ENCODE measurements at regions not wholly inside any gene's neighbourhood (a gene's known extent, or its start where the extent isn't known, plus 50 kb on each side); places are given as distances from the start of the nearest gene placed in this dataset.

- no peak for TF ChIP-seq SMC3 (conservative IDR thresholded peaks at IDR 0.05; ENCODE audit: poor library complexity)
- TF ChIP-seq EP300 (conservative IDR thresholded peaks at IDR 0.05; ENCODE audit: poor library complexity, severe bottlenecking): no peak
- no peak for TF ChIP-seq POLR2AphosphoS5 (IDR thresholded peaks at IDR 0.05)
- TF ChIP-seq MXI1 (conservative IDR thresholded peaks at IDR 0.05; ENCODE audit: poor library complexity, severe bottlenecking): no peak
- TF ChIP-seq REST (IDR thresholded peaks at IDR 0.05; ENCODE audit: borderline replicate concordance): no peak
- no peak for TF ChIP-seq TAF1 (IDR thresholded peaks at IDR 0.05; ENCODE audit: low read depth)
- no peak for TF ChIP-seq CTCF (IDR thresholded peaks at IDR 0.05; ENCODE audit: poor library complexity, severe bottlenecking)
- TF ChIP-seq EZH2 (IDR thresholded peaks at IDR 0.05; ENCODE audit: borderline replicate concordance, insufficient read depth, low read length, poor library complexity, severe bottlenecking): no peak
- TF ChIP-seq RAD21 (conservative IDR thresholded peaks at IDR 0.05): no peak
- H3K9me2 ChIP-seq (ENCODE audit: insufficient read depth, low read length): no peaks in the 10 kb centered on the region
Measured at GRCh38 chr16:25544294-25544693, 147.5 kb upstream of the HS3ST4 start.

GRCh38 chr16:25542306-25542705 lies 149.5 kb upstream of the HS3ST4 start:
- H3K27ac ChIP-seq (ENCODE audit: low read length): no peak overlapping the region

More at GRCh38 chr16:25544294-25544693, 147.5 kb upstream of the HS3ST4 start:
- Histone ChIP-seq H3K4me3 (ENCODE audit: low read length) (no peak overlapping the region), H3K27ac (ENCODE audit: low read length) (no peak overlapping the region), H4K20me1 (ENCODE audit: insufficient read depth) (no peaks in the 10 kb centered on the region), H3K27me3 (ENCODE audit: insufficient read depth, low read depth, low read length) (no peaks in the 10 kb centered on the region), H3K9ac (ENCODE audit: low read length) (no peak overlapping the region), H3K36me3 (ENCODE audit: insufficient read depth, low read length) (no peaks in the 10 kb centered on the region), H2AFZ (ENCODE audit: low read depth, low read length) (no peak overlapping the region), H3K79me2 (replicated peaks; ENCODE audit: insufficient read depth, low read length) (no peaks in the 10 kb centered on the region), H3F3A (ENCODE audit: insufficient read depth, low read length, poor library complexity, severe bottlenecking) (no peaks in the 10 kb centered on the region), H3K4me2 (ENCODE audit: low read length) (no peak overlapping the region), H3K9me3 (ENCODE audit: low read length) (no peaks in the 10 kb centered on the region)

More at GRCh38 chr16:25542306-25542705, 149.5 kb upstream of the HS3ST4 start:
- H3K27me3 ChIP-seq (ENCODE audit: insufficient read depth, low read depth, low read length): no peaks in the 10 kb centered on the region
- TF ChIP-seq TAF1 (IDR thresholded peaks at IDR 0.05; ENCODE audit: low read depth) (no peak), REST (IDR thresholded peaks at IDR 0.05; ENCODE audit: borderline replicate concordance) (no peak), POLR2AphosphoS5 (IDR thresholded peaks at IDR 0.05) (no peak), MXI1 (conservative IDR thresholded peaks at IDR 0.05; ENCODE audit: poor library complexity, severe bottlenecking) (no peak), EZH2 (IDR thresholded peaks at IDR 0.05; ENCODE audit: borderline replicate concordance, insufficient read depth, low read length, poor library complexity, severe bottlenecking) (no peak), RAD21 (conservative IDR thresholded peaks at IDR 0.05) (no peak), EP300 (conservative IDR thresholded peaks at IDR 0.05; ENCODE audit: poor library complexity, severe bottlenecking) (no peak), CTCF (IDR thresholded peaks at IDR 0.05; ENCODE audit: poor library complexity, severe bottlenecking) (no peak), SMC3 (conservative IDR thresholded peaks at IDR 0.05; ENCODE audit: poor library complexity) (no peak)
- no peak overlapping the region for H3K4me3 ChIP-seq (ENCODE audit: low read length)
- H3K9me3 ChIP-seq (ENCODE audit: low read length): no peaks in the 10 kb centered on the region
- H4K20me1 ChIP-seq (ENCODE audit: insufficient read depth): no peaks in the 10 kb centered on the region
- H3K4me2 ChIP-seq (ENCODE audit: low read length): no peak overlapping the region
- H3K9me2 ChIP-seq (ENCODE audit: insufficient read depth, low read length): no peaks in the 10 kb centered on the region
- H3K36me3 ChIP-seq (ENCODE audit: insufficient read depth, low read length): no peaks in the 10 kb centered on the region
- H3K79me2 ChIP-seq (replicated peaks; ENCODE audit: insufficient read depth, low read length): no peaks in the 10 kb centered on the region
- no peak overlapping the region for H3K9ac ChIP-seq (ENCODE audit: low read length)
- no peak overlapping the region for H2AFZ ChIP-seq (ENCODE audit: low read depth, low read length)
- no peaks in the 10 kb centered on the region for H3F3A ChIP-seq (ENCODE audit: insufficient read depth, low read length, poor library complexity, severe bottlenecking)

Data from neural cell (in vitro differentiated cells).